Tongue (tissue), 1 donor: ENCODE measurements at regions not wholly inside any gene's neighbourhood (a gene's known extent, or its start where the extent isn't known, plus 50 kb on each side); places are given as distances from the start of the nearest gene placed in this dataset. TPM values are rescaled to one million over a fixed set of nuclear protein-coding genes. Genes with fewer than 3 reads are reported as not detected.

ENCODE experiments used
- small RNA-seq: library from RNA; depleted of rRNA; stranded (forward); fragments of <200 nt; gene quantifications from one replicate; pipeline ENCODE3, GENCODE V24; 2014; ENCODE audit warnings: low replicate concordance

Small RNA genes in the stretch of these regions (small RNA-seq; reads per million reads assigned to genes)
- gene MIR4719: not detected
